ENCODE measurements at regions not wholly inside any gene's neighbourhood (a gene's known extent, or its start where the extent isn't known, plus 50 kb on each side); places are given as distances from the start of the nearest gene placed in this dataset.

GRCh38 chr1:234907208-234907939 is 221.3 kb downstream of the TOMM20 start:
- no peak overlapping the region for H3K4me2 ChIP-seq (replicated peaks; ENCODE audit: low read depth, low read length, poor library complexity, severe bottlenecking)
- H3K27me3 ChIP-seq (replicated peaks in 1 of 4; ENCODE audit: control extremely low read depth in 1 of 4, control insufficient read depth in 3 of 4, insufficient read depth in 4 of 4, low read length in 3 of 4) = no peaks in the 10 kb centered on the region
- H3K9me3 ChIP-seq (ENCODE audit: control extremely low read depth in 1 of 3, control insufficient read depth in 2 of 3, insufficient read depth in 1 of 3, low read length in 2 of 3) = no peaks in the 10 kb centered on the region
- no peak overlapping the region for H3K4me3 ChIP-seq (ENCODE audit: control extremely low read depth in 1 of 5, extremely low read depth in 1 of 5, insufficient read depth in 1 of 5, low read depth in 2 of 5, low read length in 4 of 5)
- ChIA-PET POLR2A (no interaction called here), CTCF (interaction anchor here (1.4 kb wide), 1 partner anchor 26 kb away, joined by 3 read pairs; no protein-coding TSS in a partner anchor)
- no peaks in the 10 kb centered on the region for H3K36me3 ChIP-seq (replicated peaks in 1 of 2; ENCODE audit: control extremely low read depth in 1 of 2, control insufficient read depth in 1 of 2, extremely low read depth in 1 of 2, insufficient read depth in 2 of 2, low read length in 1 of 2)
- no peak overlapping the region for H3K27ac ChIP-seq (ENCODE audit: low read length in 2 of 2)
- no peak overlapping the region for H3K9ac ChIP-seq (ENCODE audit: low read length)
- Mint-ChIP-seq H3K27me3 (no peaks in the 10 kb centered on the region), H3K9me3 (ENCODE audit: insufficient read depth) (no peaks in the 10 kb centered on the region), H3K4me1 (peaks cover under 1% of the 10 kb centered on the region), H3K27ac (no peak overlapping the region), H3K4me3 (no peak overlapping the region)
- ATAC-seq (ENCODE audit: low read depth) (no peak), DNase-seq (no peak)
- no peak for TF ChIP-seq EZH2 (IDR thresholded peaks at IDR 0.05; ENCODE audit: borderline replicate concordance, insufficient read depth, low read depth, low read length, poor library complexity, severe bottlenecking)
- no peak for TF ChIP-seq CTCF (IDR thresholded peaks at IDR 0.05)
- intact Hi-C loops (cut with micrococcal nuclease) = no loop called here
- no peaks in the 10 kb centered on the region for H3K4me1 ChIP-seq (ENCODE audit: control insufficient read depth in 2 of 2, insufficient read depth in 2 of 2, low read length in 2 of 2)
- no peak overlapping the region for H2AFZ ChIP-seq (ENCODE audit: insufficient read depth, low read depth, low read length, poor library complexity, severe bottlenecking)
- WGBS (ENCODE audit: insufficient coverage) = over 99% methylated on average over 7 of the region's 10 CpGs
- no peaks in the 10 kb centered on the region for H4K20me1 ChIP-seq (ENCODE audit: control insufficient read depth, insufficient read depth, low read length, poor library complexity, severe bottlenecking)
- H3K79me2 ChIP-seq (ENCODE audit: control insufficient read depth, insufficient read depth, low read length) = no peaks in the 10 kb centered on the region

GRCh38 chr1:234906654-234907053 is 222.0 kb downstream of the TOMM20 start:
- intact Hi-C loops (cut with micrococcal nuclease) = no loop called here
- no peak overlapping the region for H3K4me3 ChIP-seq (ENCODE audit: control extremely low read depth in 1 of 5, extremely low read depth in 1 of 5, insufficient read depth in 1 of 5, low read depth in 2 of 5, low read length in 4 of 5)
- DNase-seq (no peak), ATAC-seq (ENCODE audit: low read depth) (no peak)
- 74% methylated on average over 4 of the region's 5 CpGs for WGBS (ENCODE audit: insufficient coverage)
- H3K9me3 ChIP-seq (ENCODE audit: control extremely low read depth in 1 of 3, control insufficient read depth in 2 of 3, insufficient read depth in 1 of 3, low read length in 2 of 3) = no peaks in the 10 kb centered on the region
- H3K4me1 ChIP-seq (ENCODE audit: control insufficient read depth in 2 of 2, insufficient read depth in 2 of 2, low read length in 2 of 2) = no peaks in the 10 kb centered on the region
- H3K4me2 ChIP-seq (replicated peaks; ENCODE audit: low read depth, low read length, poor library complexity, severe bottlenecking) = no peak overlapping the region
- Mint-ChIP-seq H3K4me1 (no peaks in the 10 kb centered on the region), H3K9me3 (ENCODE audit: insufficient read depth) (no peaks in the 10 kb centered on the region), H3K27me3 (no peaks in the 10 kb centered on the region), H3K27ac (no peak overlapping the region), H3K4me3 (no peak overlapping the region)
- H4K20me1 ChIP-seq (ENCODE audit: control insufficient read depth, insufficient read depth, low read length, poor library complexity, severe bottlenecking) = no peaks in the 10 kb centered on the region
- POLR2A ChIA-PET = no interaction called here
- TF ChIP-seq CTCF (IDR thresholded peaks at IDR 0.05) (no peak), EZH2 (IDR thresholded peaks at IDR 0.05; ENCODE audit: borderline replicate concordance, insufficient read depth, low read depth, low read length, poor library complexity, severe bottlenecking) (no peak)
- H3K36me3 ChIP-seq (replicated peaks in 1 of 2; ENCODE audit: control extremely low read depth in 1 of 2, control insufficient read depth in 1 of 2, extremely low read depth in 1 of 2, insufficient read depth in 2 of 2, low read length in 1 of 2) = no peaks in the 10 kb centered on the region
- H3K27ac ChIP-seq (ENCODE audit: low read length in 2 of 2) = no peak overlapping the region
- no peak overlapping the region for H2AFZ ChIP-seq (ENCODE audit: insufficient read depth, low read depth, low read length, poor library complexity, severe bottlenecking)
- CTCF ChIA-PET = no interaction called here
- no peaks in the 10 kb centered on the region for H3K27me3 ChIP-seq (replicated peaks in 1 of 4; ENCODE audit: control extremely low read depth in 1 of 4, control insufficient read depth in 3 of 4, insufficient read depth in 4 of 4, low read length in 3 of 4)
- no peak overlapping the region for H3K9ac ChIP-seq (ENCODE audit: low read length)
- no peaks in the 10 kb centered on the region for H3K79me2 ChIP-seq (ENCODE audit: control insufficient read depth, insufficient read depth, low read length)
